Effector memory CD4-positive, alpha-beta T cell (primary cell): ENCODE measurements at regions not wholly inside any gene's neighbourhood (a gene's known extent, or its start where the extent isn't known, plus 50 kb on each side); places are given as distances from the start of the nearest gene placed in this dataset.

Experiments used
- DNase-seq, 3 donors: peaks; one replicate each; pipeline ENCODE4 v3.0.0-alpha.2; 2020
- H3K27ac ChIP-seq: 2 replicates; pipeline ENCODE4 v1.7.0; 2013; ENCODE audit warnings: mild to moderate bottlenecking, low read length, moderate library complexity; ENCODE audit not compliant: insufficient read depth, poor library complexity, severe bottlenecking
- H3K27me3 ChIP-seq: replicated peaks from 2 replicates; pipeline ENCODE4 v1.7.0; 2013; ENCODE audit warnings: mild to moderate bottlenecking, low read length; ENCODE audit not compliant: insufficient read depth, control insufficient read depth, poor library complexity, severe bottlenecking
- H3K36me3 ChIP-seq: 2 replicates; pipeline ENCODE4 v1.7.0; 2013; ENCODE audit warnings: mild to moderate bottlenecking, low read length, moderate library complexity; ENCODE audit not compliant: control insufficient read depth, insufficient read depth
- H3K4me1 ChIP-seq: 2 replicates; pipeline ENCODE4 v1.7.0; 2013; ENCODE audit warnings: low read length, mild to moderate bottlenecking; ENCODE audit not compliant: control insufficient read depth, insufficient read depth, poor library complexity, severe bottlenecking
- H3K4me3 ChIP-seq: 2 replicates; pipeline ENCODE4 v1.7.0; 2013; ENCODE audit warnings: low read length, low read depth, mild to moderate bottlenecking; ENCODE audit not compliant: insufficient read depth, poor library complexity, severe bottlenecking
- H3K9me3 ChIP-seq: 2 replicates; pipeline ENCODE4 v1.7.0; 2013; ENCODE audit warnings: mild to moderate bottlenecking, low read length, moderate library complexity; ENCODE audit not compliant: control insufficient read depth

DNA sequence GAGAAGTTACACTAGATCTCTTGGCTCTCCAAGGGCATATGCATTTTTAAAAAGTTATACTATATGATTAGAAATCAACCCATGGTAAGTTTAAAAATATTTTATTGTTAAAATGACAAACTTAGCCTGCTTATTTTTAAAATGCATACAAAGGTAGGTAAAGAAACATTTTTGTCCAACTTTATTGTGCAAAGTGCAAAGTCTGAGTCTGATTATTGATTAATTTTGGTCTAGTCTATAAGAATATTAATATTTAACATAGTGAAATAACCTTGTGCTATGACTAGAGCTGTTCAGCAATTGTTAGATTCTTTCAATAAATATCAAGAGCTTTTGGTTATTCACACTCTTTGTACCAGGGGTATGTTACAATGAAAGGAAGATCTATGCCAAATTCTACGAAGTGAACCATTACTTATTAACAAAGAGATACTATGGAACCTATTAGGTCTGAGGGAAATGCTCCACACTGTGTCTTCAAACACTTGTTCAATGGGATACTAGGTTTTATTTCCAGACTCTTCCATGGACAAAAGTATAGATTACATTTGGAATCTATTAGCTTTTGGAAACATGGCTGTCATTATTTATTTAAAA is 70.4 kb downstream of the DIPK2A start:
- Histone ChIP-seq H3K9me3 (no peaks in the 10 kb centered on the region), H3K27ac (no peak overlapping the region), H3K36me3 (no peaks in the 10 kb centered on the region), H3K27me3 (no peaks in the 10 kb centered on the region), H3K4me3 (no peak overlapping the region), H3K4me1 (no peaks in the 10 kb centered on the region)
- DNase-seq: no peak

DNA sequence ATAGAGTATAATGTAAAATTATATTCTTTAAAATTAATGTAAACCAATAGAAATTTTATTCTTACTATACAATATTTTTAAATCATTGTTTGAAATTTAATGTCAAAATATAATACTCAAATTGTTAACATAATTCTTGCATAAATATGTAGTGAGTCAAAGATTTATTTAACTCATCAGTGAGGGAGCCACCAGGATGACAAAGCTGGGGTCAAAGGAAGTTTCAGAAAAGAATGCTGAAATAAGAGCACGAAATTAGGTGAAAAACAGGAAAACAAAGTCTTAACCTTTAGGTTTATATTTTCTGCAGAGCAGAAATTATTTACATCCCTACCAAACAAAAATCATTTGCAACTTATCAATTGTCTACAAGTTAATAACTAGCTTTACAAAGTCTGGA is 74.1 kb downstream of the DIPK2A start:
- Histone ChIP-seq H3K4me1 (no peaks in the 10 kb centered on the region), H3K36me3 (no peaks in the 10 kb centered on the region), H3K27me3 (no peaks in the 10 kb centered on the region), H3K4me3 (no peak overlapping the region), H3K9me3 (no peaks in the 10 kb centered on the region), H3K27ac (no peak overlapping the region)
- no peak for DNase-seq

DNA sequence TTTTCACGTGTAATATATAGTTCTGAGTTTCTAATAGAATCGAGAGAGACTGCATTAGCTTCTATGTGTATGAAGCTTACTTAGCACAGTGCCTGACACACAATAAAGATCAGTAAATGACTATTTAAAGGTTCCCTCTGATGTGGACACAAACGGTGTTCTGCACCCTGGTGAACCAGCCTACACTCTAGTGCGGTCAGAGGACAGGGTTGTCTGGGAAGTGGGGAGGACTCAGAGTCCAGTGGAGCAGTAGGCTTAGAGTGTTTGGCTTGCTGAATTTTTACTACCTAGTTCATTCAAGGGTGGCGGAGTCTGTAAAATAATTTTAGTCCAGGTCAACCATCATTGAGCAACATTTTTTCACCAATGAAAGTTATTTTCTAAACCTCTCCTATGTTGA is 77.8 kb downstream of the DIPK2A start:
- Histone ChIP-seq H3K4me3 (no peak overlapping the region), H3K27ac (no peak overlapping the region), H3K9me3 (no peaks in the 10 kb centered on the region), H3K27me3 (no peaks in the 10 kb centered on the region), H3K36me3 (no peaks in the 10 kb centered on the region), H3K4me1 (no peaks in the 10 kb centered on the region)
- no peak for DNase-seq

DNA sequence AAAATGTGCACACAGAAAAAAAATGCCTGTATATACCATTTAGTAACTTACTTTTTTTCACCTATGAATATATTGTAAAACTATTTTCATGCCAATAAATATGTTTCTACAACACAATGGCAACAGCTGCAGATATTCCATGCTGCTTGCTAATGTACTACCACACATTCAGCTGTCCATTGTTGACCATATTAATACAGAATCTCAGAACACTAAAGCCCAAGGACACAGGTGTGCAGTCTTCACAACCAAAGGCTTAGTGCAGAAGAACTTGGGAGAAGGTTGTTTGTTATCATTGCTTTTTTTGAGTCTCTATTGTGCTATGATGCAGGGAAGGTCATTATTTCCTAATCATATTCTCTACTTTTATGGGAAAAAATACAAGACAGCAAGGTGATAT is 79.6 kb downstream of the DIPK2A start:
- no peaks in the 10 kb centered on the region for H3K4me1 ChIP-seq
- H3K4me3 ChIP-seq: no peak overlapping the region
- no peak overlapping the region for H3K27ac ChIP-seq
- H3K9me3 ChIP-seq: no peaks in the 10 kb centered on the region
- H3K27me3 ChIP-seq: no peaks in the 10 kb centered on the region
- DNase-seq: no peak
- no peaks in the 10 kb centered on the region for H3K36me3 ChIP-seq

DNA sequence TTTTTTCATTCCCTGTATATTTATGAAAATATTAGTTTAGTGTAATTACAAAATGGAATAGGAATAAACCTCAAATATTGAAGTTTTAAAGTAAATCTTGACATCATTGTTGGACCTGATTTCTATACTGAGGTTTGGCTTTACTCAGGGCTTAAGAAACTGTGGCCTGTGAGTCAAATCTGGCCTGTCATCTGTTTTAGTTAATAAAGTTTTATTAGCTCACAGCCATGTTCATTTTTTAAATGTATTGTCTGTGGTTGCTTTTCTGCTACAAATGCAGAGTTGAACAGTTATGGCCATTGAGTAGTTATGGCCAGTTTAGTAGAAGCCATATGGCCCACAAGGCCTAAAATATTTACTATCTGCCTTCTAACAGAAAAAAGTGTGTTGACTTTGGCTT is 80.7 kb downstream of the DIPK2A start:
- Histone ChIP-seq H3K4me1 (no peaks in the 10 kb centered on the region), H3K4me3 (no peak overlapping the region), H3K36me3 (no peaks in the 10 kb centered on the region), H3K27ac (no peak overlapping the region), H3K27me3 (no peaks in the 10 kb centered on the region), H3K9me3 (no peaks in the 10 kb centered on the region)
- no peak for DNase-seq

DNA sequence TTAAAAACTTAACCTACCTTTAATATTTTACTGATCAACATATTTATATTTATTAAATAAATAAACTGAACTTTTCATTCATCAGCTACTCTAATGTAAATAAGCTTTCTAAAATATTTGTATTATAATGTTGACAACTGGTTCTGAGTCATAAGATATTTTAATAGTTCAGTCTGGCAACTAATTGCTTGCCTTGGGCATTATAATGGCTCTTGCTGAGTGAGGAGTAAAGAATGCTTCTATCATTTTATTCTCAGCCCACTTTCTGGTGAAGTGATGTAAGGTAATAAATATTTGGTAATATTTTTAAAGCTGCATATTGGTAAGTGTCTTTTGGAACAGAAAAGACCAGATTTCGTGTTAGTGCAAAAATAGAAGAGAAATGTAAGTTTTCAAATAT is 81.5 kb downstream of the DIPK2A start:
- Histone ChIP-seq H3K36me3 (no peaks in the 10 kb centered on the region), H3K4me1 (no peaks in the 10 kb centered on the region), H3K4me3 (no peak overlapping the region), H3K27me3 (no peaks in the 10 kb centered on the region), H3K9me3 (no peaks in the 10 kb centered on the region), H3K27ac (no peak overlapping the region)
- DNase-seq: no peak

DNA sequence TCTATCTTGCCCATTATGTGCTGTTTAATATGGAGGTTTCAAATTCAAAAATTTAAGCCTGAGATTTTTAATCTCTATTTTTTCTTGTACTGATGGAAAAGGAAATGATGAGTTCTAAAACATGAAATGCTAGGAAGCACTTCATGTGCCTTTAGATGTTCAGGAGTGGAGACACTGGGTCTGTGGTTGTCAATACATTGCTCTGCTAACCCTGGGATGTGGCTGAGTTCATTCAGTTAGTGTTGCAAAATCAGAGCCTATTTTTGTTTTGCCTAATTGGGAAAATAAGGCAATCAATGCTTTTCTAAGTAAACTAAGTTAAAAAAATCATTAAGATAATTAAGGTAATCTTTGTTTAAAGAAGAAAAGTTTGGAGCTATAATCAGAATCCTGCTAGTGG is 83.1 kb downstream of the DIPK2A start:
- Histone ChIP-seq H3K4me3 (no peak overlapping the region), H3K4me1 (no peaks in the 10 kb centered on the region), H3K27ac (no peak overlapping the region), H3K36me3 (no peaks in the 10 kb centered on the region), H3K27me3 (no peaks in the 10 kb centered on the region), H3K9me3 (no peaks in the 10 kb centered on the region)
- no peak for DNase-seq

DNA sequence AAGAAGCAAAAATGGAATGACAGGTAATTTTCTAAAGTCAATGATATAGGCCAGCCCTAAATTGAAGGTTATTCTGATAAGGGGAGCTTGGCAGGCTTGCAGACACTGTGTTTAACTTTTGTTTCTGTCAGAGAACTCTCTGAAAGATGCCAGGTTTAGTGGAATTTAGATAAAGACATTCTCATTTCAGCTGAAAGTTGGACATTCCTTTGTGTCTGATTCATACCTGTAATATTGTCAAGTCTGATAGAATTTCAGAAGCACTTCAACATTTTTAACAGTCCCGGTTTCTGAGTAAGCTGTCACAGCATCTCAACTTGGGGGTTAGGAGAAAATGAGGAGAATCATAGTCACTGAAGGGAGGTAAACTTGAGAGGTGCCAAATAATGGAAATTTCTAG is 84.0 kb downstream of the DIPK2A start:
- H3K4me3 ChIP-seq: no peak overlapping the region
- no peak overlapping the region for H3K27ac ChIP-seq
- H3K27me3 ChIP-seq: no peaks in the 10 kb centered on the region
- H3K36me3 ChIP-seq: no peaks in the 10 kb centered on the region
- no peaks in the 10 kb centered on the region for H3K4me1 ChIP-seq
- H3K9me3 ChIP-seq: no peaks in the 10 kb centered on the region
- DNase-seq: no peak

DNA sequence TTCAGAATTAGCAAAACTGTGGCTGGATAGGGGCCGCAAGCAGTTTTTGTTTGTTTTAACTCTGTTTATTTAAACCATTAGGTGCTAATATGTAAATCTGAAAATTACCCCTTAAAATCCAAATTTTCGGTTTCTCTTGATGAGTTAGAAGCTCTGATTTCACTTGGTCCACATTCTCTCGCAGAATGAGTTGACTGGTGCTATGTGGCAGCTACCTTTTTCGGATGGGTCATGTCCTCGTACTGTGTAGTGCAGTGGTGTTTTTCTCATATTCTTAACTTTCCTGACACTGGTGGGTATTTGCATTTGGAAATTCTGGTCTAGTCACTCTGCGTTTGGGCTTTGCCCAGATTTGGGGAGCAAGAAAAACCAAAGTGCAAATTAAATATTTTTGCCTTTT is 87.1 kb downstream of the DIPK2A start:
- Histone ChIP-seq H3K27ac (no peak overlapping the region), H3K4me3 (no peak overlapping the region), H3K36me3 (no peaks in the 10 kb centered on the region), H3K9me3 (no peaks in the 10 kb centered on the region), H3K27me3 (no peaks in the 10 kb centered on the region), H3K4me1 (no peaks in the 10 kb centered on the region)
- no peak for DNase-seq

DNA sequence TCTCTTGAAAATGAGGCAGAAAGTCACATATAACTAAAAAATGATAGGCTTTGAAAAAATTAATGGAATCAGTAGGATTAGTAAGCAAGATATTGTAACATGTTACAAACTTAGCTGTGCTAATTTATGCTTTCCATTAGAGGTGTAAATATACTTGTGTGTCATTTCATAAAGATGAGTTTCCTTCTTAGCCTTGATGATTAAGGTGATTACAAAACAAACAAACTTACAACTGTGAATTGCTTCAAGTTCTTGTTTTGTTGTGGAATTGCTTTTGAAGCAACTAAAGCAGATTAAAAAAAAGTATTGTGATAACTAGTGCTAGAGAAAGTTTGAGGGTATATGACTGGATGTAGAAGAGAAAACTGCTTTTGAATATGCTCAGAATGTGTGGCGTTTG is 87.9 kb downstream of the DIPK2A start:
- Histone ChIP-seq H3K9me3 (no peaks in the 10 kb centered on the region), H3K27me3 (no peaks in the 10 kb centered on the region), H3K4me1 (no peaks in the 10 kb centered on the region), H3K36me3 (no peaks in the 10 kb centered on the region), H3K4me3 (no peak overlapping the region), H3K27ac (no peak overlapping the region)
- no peak for DNase-seq

DNA sequence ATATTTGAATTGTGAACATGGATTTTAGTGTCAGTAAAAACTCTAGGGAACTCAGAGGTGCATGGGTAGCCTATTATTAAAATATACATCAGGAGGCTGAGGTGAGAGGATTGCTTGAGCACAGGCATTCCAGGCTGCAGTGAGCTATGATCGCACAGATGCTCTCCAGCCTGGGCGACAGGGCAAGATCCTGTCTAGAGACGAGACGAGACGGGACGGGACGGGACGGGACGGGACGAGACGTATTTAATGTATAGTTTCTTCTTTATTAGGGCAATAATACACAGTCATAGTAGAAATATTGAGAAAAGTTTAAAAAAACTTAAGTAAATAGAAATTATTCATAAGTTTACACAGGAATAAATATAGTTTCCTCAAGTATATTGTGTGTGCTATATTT is 89.3 kb downstream of the DIPK2A start:
- Histone ChIP-seq H3K36me3 (no peaks in the 10 kb centered on the region), H3K4me1 (no peaks in the 10 kb centered on the region), H3K4me3 (no peak overlapping the region), H3K27me3 (no peaks in the 10 kb centered on the region), H3K27ac (no peak overlapping the region), H3K9me3 (no peaks in the 10 kb centered on the region)
- no peak for DNase-seq
